SIG-M5 treated with dmso at 0.1 percent for 504 hours (cell line): ENCODE measurements at regions not wholly inside any gene's neighbourhood (a gene's known extent, or its start where the extent isn't known, plus 50 kb on each side); places are given as distances from the start of the nearest gene placed in this dataset.

ENCODE experiments used
- DNase-seq: peaks from one replicate; lab custom pipeline; 2025; ENCODE audit not compliant: unreplicated experiment; lab: John Stamatoyannopoulos, UW

GRCh38 chr1:38241594-38242334 lies 195.2 kb upstream of the POU3F1 start:
- no peak for DNase-seq

GRCh38 chr1:38240618-38241017 lies 194.0 kb upstream of the POU3F1 start:
- DNase-seq, result no peak

DNA sequence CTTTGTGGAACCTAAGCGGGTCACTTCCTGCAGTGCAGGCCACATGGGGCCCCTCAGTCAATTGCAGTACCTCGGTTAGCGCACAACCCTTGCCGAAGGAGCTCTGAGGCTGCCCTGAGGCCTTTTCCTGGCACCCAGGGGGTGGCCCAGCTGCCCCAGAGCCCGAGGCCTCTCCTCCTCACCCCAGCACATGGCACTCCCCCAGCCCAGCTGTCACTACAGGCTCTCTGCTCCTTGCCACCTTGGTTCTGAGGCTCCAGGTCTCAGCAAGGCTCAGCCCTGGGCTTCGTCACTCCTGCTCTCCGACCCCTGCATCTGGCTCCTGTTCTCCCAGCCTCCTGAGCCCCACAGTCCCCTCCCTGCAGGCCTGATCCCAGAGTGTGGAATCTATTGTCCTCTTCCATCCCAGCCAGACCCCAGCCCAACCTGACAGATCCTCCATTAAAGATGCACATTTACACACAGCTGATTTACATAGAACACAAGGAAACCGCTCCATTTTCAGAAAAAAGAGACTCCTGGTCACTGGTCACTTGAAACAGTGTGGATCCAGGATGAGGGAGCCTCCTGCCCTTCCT lies 192.8 kb upstream of the POU3F1 start:
- DNase-seq, result no peak

GRCh38 chr1:38238294-38238693 lies 191.7 kb upstream of the POU3F1 start:
- no peak for DNase-seq

DNA sequence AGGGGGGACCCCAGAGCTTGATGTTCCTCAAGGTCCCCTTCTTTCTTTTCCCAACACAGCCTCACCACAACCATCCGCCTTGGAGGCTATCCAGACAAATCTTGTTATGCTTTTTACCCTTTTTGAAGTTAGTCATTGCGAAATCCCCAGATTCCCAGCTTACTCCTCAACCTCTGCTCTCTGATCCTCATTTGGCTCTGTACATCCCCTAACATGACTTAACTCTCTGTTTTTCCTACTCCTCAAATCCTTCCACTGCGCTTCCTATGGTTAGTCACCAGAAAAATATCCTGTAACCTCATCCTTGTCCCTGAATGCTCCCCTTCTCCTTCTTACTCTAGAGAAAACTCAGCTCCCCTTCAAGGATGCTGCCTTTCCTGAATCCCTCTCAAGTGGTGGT lies 189.1 kb upstream of the POU3F1 start:
- no peak for DNase-seq

DNA sequence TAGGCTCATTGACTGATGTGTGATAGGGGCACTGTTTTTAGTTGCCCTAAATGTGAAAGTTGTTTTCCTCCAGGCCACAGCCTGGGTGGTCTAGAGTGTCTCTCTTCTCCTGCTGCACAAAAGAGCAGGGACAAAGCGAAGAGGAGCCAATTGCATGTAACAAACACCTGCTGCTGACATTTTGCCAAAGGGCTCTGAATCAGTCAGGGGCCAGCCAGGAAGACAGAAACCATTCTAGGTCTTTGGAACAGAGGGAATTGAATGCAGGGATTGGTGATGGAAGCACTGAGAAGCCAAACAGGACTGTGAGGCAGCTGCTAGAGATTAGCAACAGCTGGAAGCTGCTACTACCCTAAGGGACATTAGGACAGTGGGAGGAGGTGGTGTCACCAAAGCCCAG lies 185.3 kb upstream of the POU3F1 start:
- no peak for DNase-seq

GRCh38 chr1:38228718-38229117 lies 182.1 kb upstream of the POU3F1 start:
- no peak for DNase-seq

DNA sequence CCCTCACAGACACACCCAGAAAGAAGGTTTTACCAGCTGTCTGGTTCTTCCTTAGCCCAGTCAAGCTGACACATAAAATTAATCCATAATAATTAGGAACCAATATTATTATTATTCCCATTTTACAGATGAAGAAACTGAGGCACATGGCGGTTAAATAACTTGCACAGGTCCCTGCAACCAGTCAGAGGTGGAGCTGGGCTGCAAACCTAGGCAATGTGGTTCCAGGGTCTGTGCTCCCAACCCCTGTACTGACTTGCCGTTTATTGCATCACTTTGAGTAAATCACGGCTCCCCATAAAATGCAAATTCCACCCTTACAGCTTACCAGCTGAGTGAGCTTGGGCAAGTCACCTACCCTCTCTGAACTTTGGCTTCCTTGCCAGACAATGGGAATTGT lies 179.2 kb upstream of the POU3F1 start:
- DNase-seq, result no peak

- DNase-seq, result no peak
Observed at GRCh38 chr1:38223391-38223790, 176.8 kb upstream of the POU3F1 start.

- DNase-seq, result no peak
Observed at GRCh38 chr1:38222891-38223290, 176.3 kb upstream of the POU3F1 start.

DNA sequence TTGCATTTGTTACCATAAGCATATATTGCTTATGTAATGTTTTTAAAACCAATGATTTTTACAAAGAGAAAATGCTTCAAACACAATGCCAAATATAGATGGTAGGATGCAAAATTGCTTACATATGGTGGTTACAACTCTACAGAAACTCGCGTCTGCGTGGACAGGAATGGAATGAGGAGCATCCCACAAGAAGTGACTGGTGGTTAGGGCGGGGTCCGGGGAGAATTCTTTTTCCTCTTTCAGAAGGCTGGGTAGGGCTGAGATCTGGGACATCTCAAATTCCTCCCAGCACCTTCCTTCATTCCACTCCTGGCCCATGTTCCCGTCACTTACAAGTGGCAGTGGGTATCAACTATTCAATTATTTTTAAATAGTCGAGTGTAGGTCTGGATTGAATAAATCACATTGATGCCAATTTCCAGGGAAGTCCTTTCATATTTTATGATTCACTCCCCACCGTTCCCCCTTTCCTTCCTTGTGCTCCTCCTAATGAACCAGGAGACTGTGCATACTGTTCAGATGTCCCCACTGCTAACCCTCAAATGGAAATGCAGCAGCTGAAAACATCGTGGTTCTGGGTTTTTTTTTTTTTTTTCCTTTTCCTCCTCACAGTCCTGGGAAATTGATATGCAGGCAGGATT lies 174.5 kb upstream of the POU3F1 start:
- no peak for DNase-seq

GRCh38 chr1:38217316-38217715 lies 170.7 kb upstream of the POU3F1 start:
- DNase-seq, result no peak

DNA sequence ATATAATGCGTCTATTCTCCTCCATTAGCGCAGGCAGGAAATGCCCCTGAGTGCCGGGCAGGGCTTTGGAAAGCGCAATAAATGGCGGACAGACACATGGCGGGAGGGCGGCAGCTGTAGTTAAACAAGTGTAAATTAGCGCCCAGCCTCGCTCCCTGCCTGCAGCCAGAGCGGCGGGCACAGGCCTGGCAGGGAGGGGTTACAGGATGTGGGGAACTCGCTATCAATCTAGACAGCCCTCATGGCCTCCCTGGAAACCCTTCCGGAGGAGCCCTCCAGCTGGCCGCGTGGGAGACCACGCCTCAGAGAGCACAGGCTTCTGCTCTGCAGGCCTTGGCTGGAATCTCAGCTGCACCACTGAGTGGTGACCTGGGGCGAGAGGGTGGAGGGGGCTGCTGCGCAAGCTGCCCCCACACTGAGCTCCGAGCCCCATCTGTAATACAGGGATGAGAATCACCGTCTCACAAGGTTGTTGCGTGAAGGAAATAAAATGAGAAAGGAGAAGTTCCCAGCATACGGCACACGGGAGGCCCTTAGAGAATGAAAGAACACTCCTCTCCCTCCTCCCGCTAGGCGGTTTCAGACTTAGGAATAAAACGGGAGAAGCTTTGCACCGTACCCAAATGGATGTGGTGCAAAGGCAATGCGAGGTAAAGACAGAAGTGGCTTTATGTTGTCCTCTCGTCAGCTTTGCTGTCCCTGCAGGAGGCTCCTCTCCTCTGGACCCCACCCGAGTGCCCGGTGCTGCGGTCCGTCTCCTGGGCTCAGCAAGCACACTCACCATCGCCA lies 167.2 kb upstream of the POU3F1 start:
- no peak for DNase-seq

DNA sequence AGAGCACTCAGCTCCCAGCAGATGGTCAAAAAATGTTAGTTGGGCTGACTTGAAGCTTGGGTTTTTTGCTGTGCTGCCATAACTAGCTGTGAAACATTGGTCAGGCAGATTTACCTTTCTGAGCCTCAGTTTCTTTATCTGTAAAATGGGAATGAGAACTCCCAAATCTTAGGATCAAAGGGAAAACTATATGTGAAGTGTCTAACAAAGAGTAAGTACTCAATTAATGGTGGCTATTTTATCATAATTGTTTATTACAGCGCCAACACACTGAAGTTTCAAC lies 164.2 kb upstream of the POU3F1 start:
- no peak for DNase-seq

- no peak for DNase-seq
Observed at GRCh38 chr1:38210021-38210894, 163.7 kb upstream of the POU3F1 start.

GRCh38 chr1:38208716-38209632 lies 162.4 kb upstream of the POU3F1 start:
- DNase-seq, result no peak

- DNase-seq, result no peak
Observed at GRCh38 chr1:38207906-38208305, 161.3 kb upstream of the POU3F1 start.

- no peak for DNase-seq
Observed at GRCh38 chr1:38207275-38207674, 160.7 kb upstream of the POU3F1 start.

- DNase-seq, result no peak
Observed at GRCh38 chr1:38204698-38205097, 158.1 kb upstream of the POU3F1 start.

DNA sequence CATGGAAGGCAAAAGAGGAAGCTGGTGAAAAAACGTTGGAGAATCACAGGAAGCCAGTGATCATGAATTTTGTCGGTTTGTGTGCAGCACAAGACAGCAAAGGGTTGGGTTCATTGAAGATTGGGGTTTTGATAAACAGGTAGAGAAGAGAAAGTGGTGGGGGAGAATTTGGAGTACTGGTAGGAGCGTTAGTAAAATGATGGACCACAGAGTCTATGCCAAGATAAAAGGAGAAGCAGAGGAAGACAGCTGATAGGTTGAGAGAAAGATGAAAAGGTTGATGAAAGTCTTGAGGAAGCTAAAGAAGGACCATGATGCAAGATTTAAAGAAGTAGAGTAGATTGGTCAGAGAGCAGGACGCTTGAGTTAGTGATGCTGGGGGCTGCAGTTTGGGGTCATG lies 156.8 kb upstream of the POU3F1 start:
- DNase-seq, result no peak
